ENCODE measurements at regions not wholly inside any gene's neighbourhood (a gene's known extent, or its start where the extent isn't known, plus 50 kb on each side); places are given as distances from the start of the nearest gene placed in this dataset.

DNA sequence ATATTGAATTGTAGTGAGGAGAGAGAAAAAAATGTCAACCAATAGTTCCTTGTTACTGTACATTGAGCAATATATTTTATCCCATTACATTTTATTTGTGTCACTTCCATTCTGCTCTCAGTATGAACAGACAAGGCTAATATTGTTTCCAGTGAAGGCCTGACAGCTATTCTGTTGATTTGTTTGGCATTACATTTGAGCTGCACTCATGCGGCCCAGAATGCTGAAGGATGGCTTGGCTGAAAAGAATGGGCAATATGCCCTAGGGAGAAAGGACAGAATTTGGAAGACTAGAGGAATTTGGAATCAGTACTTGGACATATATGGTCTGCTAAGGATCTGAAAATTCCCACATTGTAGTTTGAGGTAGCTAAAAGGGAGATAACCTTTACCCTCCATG is 1294.4 kb downstream of the CDH8 start:
- no peaks in the 10 kb centered on the region for H3K9me3 ChIP-seq
- no peaks in the 10 kb centered on the region for H3K36me3 ChIP-seq
- no peaks in the 10 kb centered on the region for H3K27me3 ChIP-seq
- DNase-seq (ENCODE audit: extremely low spot score): no peak
- H3K4me1 ChIP-seq: peaks cover 0 to 11% (median 10%) of the 10 kb centered on the region in 4 donors
- H3K27ac ChIP-seq (replicated peaks in 1 of 4): no peak overlapping the region
- TF ChIP-seq POLR2A (IDR thresholded peaks at IDR 0.05; ENCODE audit: low read depth): no peak
- TF ChIP-seq EP300 (IDR thresholded peaks at IDR 0.05): no peak
- TF ChIP-seq POLR2AphosphoS5 (IDR thresholded peaks at IDR 0.05): no peak
- TF ChIP-seq, protein P1, sequence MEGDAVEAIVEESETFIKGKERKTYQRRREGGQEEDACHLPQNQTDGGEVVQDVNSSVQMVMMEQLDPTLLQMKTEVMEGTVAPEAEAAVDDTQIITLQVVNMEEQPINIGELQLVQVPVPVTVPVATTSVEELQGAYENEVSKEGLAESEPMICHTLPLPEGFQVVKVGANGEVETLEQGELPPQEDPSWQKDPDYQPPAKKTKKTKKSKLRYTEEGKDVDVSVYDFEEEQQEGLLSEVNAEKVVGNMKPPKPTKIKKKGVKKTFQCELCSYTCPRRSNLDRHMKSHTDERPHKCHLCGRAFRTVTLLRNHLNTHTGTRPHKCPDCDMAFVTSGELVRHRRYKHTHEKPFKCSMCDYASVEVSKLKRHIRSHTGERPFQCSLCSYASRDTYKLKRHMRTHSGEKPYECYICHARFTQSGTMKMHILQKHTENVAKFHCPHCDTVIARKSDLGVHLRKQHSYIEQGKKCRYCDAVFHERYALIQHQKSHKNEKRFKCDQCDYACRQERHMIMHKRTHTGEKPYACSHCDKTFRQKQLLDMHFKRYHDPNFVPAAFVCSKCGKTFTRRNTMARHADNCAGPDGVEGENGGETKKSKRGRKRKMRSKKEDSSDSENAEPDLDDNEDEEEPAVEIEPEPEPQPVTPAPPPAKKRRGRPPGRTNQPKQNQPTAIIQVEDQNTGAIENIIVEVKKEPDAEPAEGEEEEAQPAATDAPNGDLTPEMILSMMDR (IDR thresholded peaks at IDR 0.05): no peak
- no peak overlapping the region for H3K4me3 ChIP-seq
- WGBS: 60% methylated on average over 1 of the region's 1 CpG
- intact Hi-C loops (cut with DNase I): no loop called here

DNA sequence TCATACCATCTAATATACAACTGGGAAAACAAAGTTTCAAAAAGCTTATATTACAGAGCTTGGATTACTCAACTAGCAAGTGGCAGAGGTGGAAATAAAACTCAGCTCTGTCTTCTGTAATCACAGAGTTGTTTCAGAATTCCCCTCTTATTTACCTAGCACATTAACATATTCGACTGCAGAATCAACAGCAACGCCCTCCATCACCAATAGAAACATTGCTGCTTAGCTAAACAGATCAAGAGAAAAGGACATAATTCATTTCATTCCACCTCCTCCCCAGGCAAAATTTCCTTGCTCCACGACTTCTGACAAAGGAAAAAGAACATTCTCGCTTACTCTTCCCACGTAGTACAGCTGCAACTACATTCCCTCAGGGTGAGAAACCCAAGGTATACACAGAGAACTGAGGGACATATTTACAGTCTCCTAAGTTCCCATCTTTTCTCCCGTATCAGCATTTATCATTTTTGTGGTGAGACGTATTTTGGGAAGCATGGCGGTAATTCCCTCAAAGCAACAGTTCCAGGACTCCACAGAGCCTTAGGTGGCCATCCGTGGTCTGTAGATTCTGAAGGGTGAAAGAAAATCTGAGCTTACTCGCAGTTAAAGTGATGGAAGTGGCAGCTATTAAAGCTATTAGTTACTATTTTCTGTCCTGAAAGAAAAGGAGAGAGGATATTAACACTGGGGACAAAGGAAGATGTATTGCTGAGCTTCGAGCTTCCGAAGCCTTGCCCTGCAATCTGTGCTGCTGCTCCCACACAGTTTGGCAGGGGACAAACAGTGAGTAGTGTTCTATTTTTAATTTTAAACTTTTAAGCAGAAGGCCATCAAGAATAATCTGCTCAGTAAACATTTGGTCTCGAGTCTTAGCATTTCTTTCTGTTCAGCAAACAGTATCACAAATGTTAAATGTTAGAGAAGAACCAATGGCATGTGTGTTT is 1296.2 kb downstream of the CDH8 start:
- Histone ChIP-seq H3K9me3 (no peaks in the 10 kb centered on the region), H3K27me3 (no peaks in the 10 kb centered on the region), H3K4me3 (no peak overlapping the region), H3K27ac (replicated peaks in 1 of 4) (no peak overlapping the region), H3K36me3 (no peaks in the 10 kb centered on the region), H3K4me1 (peaks cover 0 to 11% (median 10%) of the 10 kb centered on the region in 4 donors)
- DNase-seq (ENCODE audit: extremely low spot score): no peak
- intact Hi-C loops (cut with DNase I): no loop called here
- 32% methylated on average over 13 of the region's 13 CpGs for whole genome bisulfite sequencing
- TF ChIP-seq, protein P1 (IDR thresholded peaks at IDR 0.05): no peak
- TF ChIP-seq POLR2AphosphoS5 (IDR thresholded peaks at IDR 0.05) (no peak), EP300 (IDR thresholded peaks at IDR 0.05) (no peak), POLR2A (IDR thresholded peaks at IDR 0.05; ENCODE audit: low read depth) (no peak)

DNA sequence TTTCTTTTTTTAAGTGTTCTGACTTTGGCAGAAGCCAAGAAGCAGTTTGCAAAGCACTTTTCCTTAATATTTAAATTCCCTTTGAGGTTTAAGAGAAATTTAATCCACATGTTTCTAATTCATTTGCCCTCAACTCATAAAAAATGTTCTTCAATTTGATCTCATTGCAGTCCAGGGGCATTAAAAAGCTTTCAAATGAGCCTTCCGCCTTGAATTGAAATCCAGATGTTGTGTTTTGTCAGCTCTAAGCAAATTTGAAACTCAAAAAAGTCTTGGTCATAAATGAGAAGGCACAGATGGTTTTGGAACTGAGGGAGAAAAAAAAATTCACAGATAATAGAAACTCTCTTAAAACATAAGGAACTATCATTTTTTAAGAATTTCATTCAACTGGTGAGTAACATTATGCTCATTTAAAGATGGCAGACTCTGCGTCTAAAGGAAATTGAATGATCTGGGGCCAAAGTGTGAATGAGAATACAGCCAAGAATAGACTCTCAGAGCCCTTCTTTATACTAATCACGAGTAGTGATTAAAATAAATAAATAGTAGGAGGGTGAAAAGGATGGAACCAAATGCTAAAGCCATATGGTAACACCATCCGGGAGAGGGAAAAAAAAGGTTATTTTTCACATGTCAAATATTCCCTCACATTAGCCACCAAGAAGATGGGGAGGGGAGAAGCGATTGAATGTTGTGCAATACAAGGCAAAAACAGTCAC is 1304.7 kb downstream of the CDH8 start:
- Histone ChIP-seq H3K9me3 (no peaks in the 10 kb centered on the region), H3K4me3 (no peak overlapping the region), H3K27ac (replicated peaks in 1 of 4) (no peak overlapping the region), H3K4me1 (no peaks in the 10 kb centered on the region), H3K27me3 (no peaks in the 10 kb centered on the region), H3K36me3 (no peaks in the 10 kb centered on the region)
- DNase-seq (ENCODE audit: extremely low spot score): no peak
- 39% methylated on average over 5 of the region's 5 CpGs for WGBS
- no peak for TF ChIP-seq POLR2AphosphoS5 (IDR thresholded peaks at IDR 0.05)
- TF ChIP-seq, protein P1 (IDR thresholded peaks at IDR 0.05): no peak
- TF ChIP-seq POLR2A (IDR thresholded peaks at IDR 0.05; ENCODE audit: low read depth): no peak
- TF ChIP-seq EP300 (IDR thresholded peaks at IDR 0.05): no peak
- intact Hi-C loops (cut with DNase I): no loop called here

DNA sequence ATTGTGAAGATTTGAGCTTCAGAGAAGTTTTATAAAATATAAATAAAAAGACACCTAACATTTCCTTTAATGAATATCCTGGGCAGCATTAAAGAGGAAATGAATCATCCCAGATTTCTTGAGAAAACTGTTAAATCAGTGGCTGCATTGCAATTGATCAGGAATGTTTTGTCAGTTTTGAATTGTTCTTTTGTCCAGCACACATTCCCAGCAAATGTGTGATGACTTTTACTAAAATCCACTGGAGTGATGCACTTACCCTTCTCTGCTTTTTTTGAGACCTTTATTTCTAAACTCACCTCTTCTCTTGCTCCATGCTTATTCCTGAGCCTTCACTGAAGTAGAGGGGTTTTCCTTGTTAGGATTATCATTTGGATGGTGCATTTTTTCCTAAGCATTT is 1307.2 kb downstream of the CDH8 start:
- H3K27ac ChIP-seq (replicated peaks in 1 of 4): no peak overlapping the region

More for the DNA sequence above, 1307.2 kb downstream of the CDH8 start:
- intact Hi-C loops (cut with DNase I): no loop called here
- Histone ChIP-seq H3K27me3 (no peaks in the 10 kb centered on the region), H3K9me3 (no peaks in the 10 kb centered on the region), H3K4me1 (no peaks in the 10 kb centered on the region), H3K36me3 (no peaks in the 10 kb centered on the region), H3K4me3 (no peak overlapping the region)
- TF ChIP-seq EP300 (IDR thresholded peaks at IDR 0.05) (no peak), POLR2A (IDR thresholded peaks at IDR 0.05; ENCODE audit: low read depth) (no peak), POLR2AphosphoS5 (IDR thresholded peaks at IDR 0.05) (no peak)
- TF ChIP-seq, protein P1 (IDR thresholded peaks at IDR 0.05): no peak
- no peak for DNase-seq (ENCODE audit: extremely low spot score)
